GM12801 (cell line): ENCODE measurements at regions not wholly inside any gene's neighbourhood (a gene's known extent, or its start where the extent isn't known, plus 50 kb on each side); places are given as distances from the start of the nearest gene placed in this dataset.

Source experiments
- CTCF ChIP-seq: IDR thresholded peaks from one replicate; pipeline ENCODE4 v1.5.1; 2011; ENCODE audit warnings: control low read depth; ENCODE audit not compliant: insufficient read length; ENCODE audit errors: extremely low read depth

GRCh38 chr17:73906896-73907870 lies 262.9 kb upstream of the SDK2 start:
- TF ChIP-seq CTCF = no peak

GRCh38 chr17:73909186-73909585 lies 264.9 kb upstream of the SDK2 start:
- TF ChIP-seq CTCF = no peak

GRCh38 chr17:73910206-73910605 lies 266.0 kb upstream of the SDK2 start:
- no peak for TF ChIP-seq CTCF

- no peak for TF ChIP-seq CTCF
These were observed 266.7 kb upstream of the SDK2 start for GRCh38 chr17:73910821-73911515.

GRCh38 chr17:73911726-73912372 lies 267.6 kb upstream of the SDK2 start:
- no peak for TF ChIP-seq CTCF

- no peak for TF ChIP-seq CTCF
These were observed 268.1 kb upstream of the SDK2 start for GRCh38 chr17:73912373-73912746.
